VCaP (cell line): ENCODE measurements at regions not wholly inside any gene's neighbourhood (a gene's known extent, or its start where the extent isn't known, plus 50 kb on each side); places are given as distances from the start of the nearest gene placed in this dataset.

Experiments used
- H3K27ac ChIP-seq: fragments of 450-650 bp; 2 replicates; pipeline ENCODE4 v1.5.1; 2017
- TF ChIP-seq, protein P1 (sequence below): fragments of 450-650 bp; conservative IDR thresholded peaks from 2 replicates; pipeline ENCODE4 v1.5.1; 2017; ENCODE audit warnings: mild to moderate bottlenecking, moderate library complexity

GRCh38 chr3:59289831-59290230 lies 240.0 kb upstream of the CFAP20DC start:
- no peak overlapping the region for H3K27ac ChIP-seq
- TF ChIP-seq, protein P1, sequence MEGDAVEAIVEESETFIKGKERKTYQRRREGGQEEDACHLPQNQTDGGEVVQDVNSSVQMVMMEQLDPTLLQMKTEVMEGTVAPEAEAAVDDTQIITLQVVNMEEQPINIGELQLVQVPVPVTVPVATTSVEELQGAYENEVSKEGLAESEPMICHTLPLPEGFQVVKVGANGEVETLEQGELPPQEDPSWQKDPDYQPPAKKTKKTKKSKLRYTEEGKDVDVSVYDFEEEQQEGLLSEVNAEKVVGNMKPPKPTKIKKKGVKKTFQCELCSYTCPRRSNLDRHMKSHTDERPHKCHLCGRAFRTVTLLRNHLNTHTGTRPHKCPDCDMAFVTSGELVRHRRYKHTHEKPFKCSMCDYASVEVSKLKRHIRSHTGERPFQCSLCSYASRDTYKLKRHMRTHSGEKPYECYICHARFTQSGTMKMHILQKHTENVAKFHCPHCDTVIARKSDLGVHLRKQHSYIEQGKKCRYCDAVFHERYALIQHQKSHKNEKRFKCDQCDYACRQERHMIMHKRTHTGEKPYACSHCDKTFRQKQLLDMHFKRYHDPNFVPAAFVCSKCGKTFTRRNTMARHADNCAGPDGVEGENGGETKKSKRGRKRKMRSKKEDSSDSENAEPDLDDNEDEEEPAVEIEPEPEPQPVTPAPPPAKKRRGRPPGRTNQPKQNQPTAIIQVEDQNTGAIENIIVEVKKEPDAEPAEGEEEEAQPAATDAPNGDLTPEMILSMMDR, result no peak

DNA sequence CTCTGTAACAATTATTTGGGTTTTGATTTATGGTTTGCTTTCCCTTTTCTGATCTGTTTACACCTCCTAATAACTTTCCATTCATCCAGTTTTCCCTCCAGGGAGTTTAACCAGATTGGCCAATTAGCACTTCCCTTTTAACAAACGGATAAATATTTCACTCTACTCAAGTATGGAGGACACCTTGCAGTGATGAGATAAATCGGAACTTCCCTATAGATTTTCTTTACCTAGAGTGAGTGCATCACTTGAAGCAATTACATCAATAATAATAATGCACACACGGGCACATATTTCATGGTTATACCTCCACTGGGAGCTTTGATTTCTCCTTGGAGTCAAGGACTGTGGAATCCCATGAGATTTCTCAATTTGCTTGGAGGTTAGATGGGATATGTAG lies 239.1 kb upstream of the CFAP20DC start:
- TF ChIP-seq, protein P1, result no peak
- no peak overlapping the region for H3K27ac ChIP-seq

DNA sequence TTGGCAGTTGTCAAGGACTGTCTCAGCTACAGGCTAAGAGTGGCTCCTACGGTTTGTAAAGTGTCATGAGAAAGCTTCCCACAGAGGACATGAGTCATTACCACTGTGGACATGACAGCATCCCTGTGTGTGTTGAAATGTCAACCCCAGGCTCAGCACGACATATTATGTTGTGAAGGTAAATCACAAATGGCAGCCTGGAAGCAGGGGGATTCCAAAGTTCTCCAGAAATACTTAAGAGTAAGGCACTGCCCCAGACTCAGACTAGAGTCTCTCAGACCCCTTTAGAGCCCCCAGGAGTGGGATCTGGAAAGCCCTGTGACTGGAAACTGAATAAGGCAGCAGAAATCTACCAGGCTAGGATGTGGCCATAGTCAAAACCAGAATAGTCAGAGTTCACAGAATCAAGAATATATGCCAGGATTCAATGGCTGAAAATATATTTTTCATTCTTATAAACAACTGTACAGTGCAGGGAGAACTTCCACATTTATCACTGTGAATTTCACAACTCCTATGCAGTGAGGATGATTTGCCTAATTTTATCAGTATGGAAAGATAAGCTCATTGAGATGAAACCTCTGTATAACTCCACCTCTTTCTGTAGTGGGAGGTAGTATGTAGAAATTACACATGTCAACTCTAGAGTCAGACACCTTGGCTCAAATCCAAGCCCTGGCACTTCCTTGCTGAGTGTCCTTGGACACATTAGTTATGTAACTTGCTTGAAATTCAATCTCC lies 237.1 kb upstream of the CFAP20DC start:
- TF ChIP-seq, protein P1, result no peak
- H3K27ac ChIP-seq, result no peak overlapping the region

- TF ChIP-seq, protein P1, result no peak
- no peak overlapping the region for H3K27ac ChIP-seq
Measured at GRCh38 chr3:59285560-59285959, 235.7 kb upstream of the CFAP20DC start.

DNA sequence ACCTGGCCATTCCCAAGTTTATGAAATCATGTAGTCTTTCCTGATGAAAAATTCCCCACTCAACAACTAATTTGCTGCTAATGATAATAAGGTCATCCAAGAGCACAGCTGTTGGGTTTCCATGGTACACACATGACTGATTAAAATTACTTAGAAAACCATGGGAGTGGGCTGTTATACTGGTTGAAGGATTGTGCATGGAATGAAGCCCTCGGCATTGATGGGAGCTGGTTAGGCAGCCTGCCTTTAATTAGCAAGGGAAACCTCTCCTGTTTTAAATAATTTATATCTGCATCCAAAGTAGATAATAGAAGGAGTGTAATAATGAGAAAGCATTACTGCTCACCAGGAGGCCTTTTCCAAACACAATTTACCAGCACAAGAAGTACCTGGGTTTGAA lies 235.1 kb upstream of the CFAP20DC start:
- TF ChIP-seq, protein P1, result no peak
- no peak overlapping the region for H3K27ac ChIP-seq

- TF ChIP-seq, protein P1, result no peak
- no peak overlapping the region for H3K27ac ChIP-seq
Measured at GRCh38 chr3:59280113-59280512, 230.3 kb upstream of the CFAP20DC start.

DNA sequence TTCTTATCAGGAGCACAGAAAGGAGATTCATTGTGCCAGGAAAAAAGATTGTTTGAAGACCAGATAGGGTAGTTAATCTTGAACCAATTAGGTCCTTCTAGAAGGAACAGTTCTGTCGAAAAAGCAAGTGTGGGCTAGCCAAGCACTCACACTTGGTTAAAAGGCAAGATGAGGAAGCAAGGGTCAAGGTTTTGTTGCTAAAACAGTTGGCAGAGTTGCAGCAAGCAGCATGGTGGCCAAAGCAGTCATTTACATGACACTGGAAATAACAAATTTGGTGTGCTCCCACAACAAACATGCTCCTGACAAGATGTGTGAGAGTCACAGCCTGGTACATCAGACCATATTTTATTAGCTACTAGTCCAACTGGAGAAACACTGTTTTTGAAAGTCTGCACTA lies 228.0 kb upstream of the CFAP20DC start:
- TF ChIP-seq, protein P1, result no peak
- H3K27ac ChIP-seq, result peak overlapping the region; percentile 22; the same call in 1 of the 2 replicates
